HG03139 (cell line): ENCODE measurements at regions not wholly inside any gene's neighbourhood (a gene's known extent, or its start where the extent isn't known, plus 50 kb on each side); places are given as distances from the start of the nearest gene placed in this dataset.
"Not testable (repeated sequence)": the region's sequence is repeated elsewhere in the genome, so short reads cannot be mapped to it uniquely, and the experiment has no call there.

Experiments
- ATAC-seq: cut with Tn5 transposase; IDR thresholded peaks from one replicate; pipeline ENCODE4 v1.9.1; 2021; ENCODE audit not compliant: unreplicated experiment

- no peak for ATAC-seq
Observed at GRCh38 chr4:60814549-60814948, 385.6 kb upstream of the ADGRL3 start.

DNA sequence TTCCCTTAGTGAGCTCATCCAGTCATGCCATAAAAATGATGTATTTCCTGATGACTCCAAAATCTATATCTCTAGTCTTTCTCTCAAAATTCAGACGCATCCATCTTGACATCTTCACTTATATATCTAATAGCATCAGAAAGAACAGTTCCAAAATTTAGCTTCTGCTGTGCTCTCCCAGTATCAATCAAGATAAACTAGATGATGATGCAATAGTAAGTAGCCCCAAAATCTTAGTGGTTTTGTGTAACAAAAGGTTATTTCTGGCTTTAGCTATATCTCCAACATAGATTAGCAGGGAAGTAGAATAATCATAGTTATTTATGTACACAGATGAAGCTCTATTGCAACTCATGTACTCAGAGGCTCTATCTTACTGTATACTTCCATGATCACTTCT, 382.5 kb upstream of the ADGRL3 start:
- ATAC-seq = no peak

DNA sequence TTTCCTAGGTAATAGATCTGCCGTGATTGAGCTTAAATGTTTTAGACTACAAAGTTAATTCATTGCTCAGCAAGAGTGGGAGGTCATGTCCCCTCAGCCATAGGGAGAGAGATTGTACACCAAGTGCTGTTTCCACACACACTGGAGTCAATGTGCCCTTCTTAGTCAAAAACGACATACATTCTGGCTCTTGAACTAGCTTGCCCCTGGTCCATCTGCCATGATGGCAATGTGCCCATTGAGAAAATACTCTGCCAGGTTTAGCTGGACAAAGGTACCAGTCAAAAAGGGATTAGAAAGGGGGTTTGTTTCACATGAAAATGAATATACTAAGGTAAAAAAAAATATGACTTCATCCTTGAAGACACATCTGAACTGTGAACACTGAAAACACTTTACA, 377.1 kb upstream of the ADGRL3 start:
- no peak for ATAC-seq

- no peak for ATAC-seq
Observed at GRCh38 chr4:60840020-60840419, 360.1 kb upstream of the ADGRL3 start.

DNA sequence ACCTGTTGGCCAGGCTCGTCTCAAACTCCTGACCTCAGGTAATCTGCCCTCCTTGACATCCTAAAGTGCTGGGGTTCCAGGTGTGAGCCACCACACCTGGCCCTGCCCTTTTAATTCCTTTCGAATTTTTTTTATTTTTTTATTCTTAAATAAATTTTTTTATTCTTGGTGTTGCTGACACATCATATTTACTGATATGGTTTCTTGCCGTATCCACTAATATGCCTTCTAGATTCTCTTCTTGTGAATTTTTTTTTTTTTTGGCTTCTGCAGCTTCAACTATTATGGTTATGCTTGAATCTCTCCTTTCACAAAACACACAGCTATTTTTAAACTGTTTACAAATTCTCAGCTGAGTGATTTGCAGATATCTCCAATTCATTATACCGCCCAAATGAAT, 353.4 kb upstream of the ADGRL3 start:
- no peak for ATAC-seq

DNA sequence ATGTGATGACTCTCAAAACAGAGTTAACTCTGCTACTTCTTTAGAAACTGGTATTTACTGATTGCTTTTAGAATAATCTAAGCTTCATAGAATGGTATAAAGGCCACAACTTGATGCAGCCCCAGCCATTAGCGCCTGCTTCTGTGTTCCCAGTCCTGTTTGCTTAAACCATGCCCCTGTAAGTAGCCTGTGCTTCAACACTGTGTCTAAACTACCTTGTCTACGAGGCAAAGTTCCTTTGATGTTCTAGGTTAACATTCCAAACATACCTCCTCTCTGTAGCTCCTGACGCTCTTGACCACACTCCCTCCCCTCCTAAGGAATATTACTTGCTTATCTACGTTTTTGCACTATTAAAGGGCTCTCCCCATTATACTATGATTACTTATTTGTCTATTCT, 352.5 kb upstream of the ADGRL3 start:
- ATAC-seq = no peak

GRCh38 chr4:60857130-60857753, 342.9 kb upstream of the ADGRL3 start:
- no peak for ATAC-seq

- ATAC-seq = no peak
Observed at GRCh38 chr4:60863442-60863841, 336.7 kb upstream of the ADGRL3 start.

- ATAC-seq = no peak
Observed at GRCh38 chr4:60865273-60865672, 334.9 kb upstream of the ADGRL3 start.

GRCh38 chr4:60868232-60868960, 331.7 kb upstream of the ADGRL3 start:
- ATAC-seq = no peak

DNA sequence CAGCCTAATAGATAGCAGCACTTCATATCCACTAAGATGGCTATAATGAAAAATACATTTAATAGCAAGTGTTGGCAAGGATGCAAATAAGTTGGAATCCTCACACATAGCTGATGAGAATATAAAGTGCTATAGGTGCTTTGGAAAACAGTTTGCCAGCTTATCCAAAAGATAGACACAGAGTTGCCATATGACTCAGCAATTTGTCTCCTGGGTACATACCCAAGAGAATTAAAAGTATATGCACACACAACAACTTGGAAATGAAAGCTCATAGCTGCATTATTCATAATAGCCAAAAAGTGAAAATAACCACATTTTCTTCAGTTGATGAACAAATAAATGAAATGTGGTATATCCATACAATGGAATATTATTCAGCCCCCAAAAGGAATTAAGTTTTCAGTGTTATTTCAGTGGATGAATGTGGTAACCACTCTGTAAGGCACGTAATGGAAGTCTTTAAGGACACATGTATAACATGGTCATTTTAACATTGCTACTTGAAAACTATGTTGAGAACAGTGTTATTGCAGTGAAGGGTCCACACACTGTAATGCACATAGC, 320.9 kb upstream of the ADGRL3 start:
- no peak for ATAC-seq

GRCh38 chr4:60884587-60884986, 315.5 kb upstream of the ADGRL3 start:
- ATAC-seq = no peak

GRCh38 chr4:60885011-60885410, 315.1 kb upstream of the ADGRL3 start:
- ATAC-seq = no peak

DNA sequence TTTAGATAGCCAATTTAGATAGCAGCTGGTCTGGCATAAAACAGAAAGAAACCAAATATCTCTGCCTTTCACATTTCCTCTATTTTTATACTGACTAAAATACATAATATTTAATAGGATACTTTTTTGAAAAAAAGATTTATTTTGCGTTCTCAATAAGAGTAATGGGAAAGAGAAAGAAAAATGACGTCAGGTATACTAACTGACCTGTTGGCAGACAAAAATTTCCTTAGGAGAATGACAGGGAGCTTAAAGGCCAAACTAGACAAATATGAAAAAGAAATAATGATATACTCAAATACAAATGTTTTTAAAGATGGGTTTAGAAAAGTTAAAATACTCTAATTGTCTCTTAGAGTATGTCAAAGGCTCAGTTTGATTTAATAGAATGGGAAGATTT, 309.4 kb upstream of the ADGRL3 start:
- no peak for ATAC-seq

DNA sequence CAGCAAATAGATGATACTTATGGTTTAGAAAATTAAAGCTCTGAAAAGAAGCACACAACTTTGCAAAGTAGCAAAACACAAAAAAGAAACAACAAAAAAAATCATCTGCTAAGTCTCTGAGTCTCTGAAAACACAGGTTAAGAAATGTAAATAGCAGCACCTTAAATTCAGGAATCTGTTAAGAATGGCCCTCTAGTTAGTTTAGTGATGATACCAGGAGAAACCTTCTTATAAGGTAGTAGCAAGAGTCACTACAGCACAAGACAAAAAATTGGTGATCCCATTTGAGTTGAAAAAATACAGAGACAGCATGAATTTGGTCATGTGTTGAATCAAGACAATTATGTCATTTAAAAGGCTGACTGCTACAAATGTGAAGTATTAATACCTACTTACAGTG, 308.2 kb upstream of the ADGRL3 start:
- no peak for ATAC-seq

GRCh38 chr4:60897415-60897814, 302.7 kb upstream of the ADGRL3 start:
- no peak for ATAC-seq

GRCh38 chr4:60905162-60905561, 295.0 kb upstream of the ADGRL3 start:
- ATAC-seq = no peak

- no peak for ATAC-seq
Observed at GRCh38 chr4:60911127-60911526, 289.0 kb upstream of the ADGRL3 start.

GRCh38 chr4:60913002-60913401, 287.1 kb upstream of the ADGRL3 start:
- no peak for ATAC-seq

DNA sequence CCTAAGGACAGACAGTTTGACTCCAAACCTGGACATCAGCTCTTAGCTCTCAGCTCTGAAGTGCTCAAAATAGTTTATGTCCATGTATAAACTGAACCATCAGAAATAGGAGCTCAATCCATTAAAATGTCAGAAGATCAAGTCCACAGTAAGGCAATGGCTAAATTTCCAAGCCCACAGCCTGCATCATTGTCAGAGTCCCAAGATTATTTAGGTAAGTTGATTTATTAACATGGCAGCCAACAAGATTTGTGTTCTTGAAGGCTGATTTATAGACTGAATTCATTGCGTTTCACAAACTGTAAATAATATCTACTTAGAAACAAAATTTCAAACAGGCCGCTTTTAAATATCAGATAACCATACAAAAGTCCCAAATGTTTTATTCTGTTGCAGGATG, 286.5 kb upstream of the ADGRL3 start:
- no peak for ATAC-seq

DNA sequence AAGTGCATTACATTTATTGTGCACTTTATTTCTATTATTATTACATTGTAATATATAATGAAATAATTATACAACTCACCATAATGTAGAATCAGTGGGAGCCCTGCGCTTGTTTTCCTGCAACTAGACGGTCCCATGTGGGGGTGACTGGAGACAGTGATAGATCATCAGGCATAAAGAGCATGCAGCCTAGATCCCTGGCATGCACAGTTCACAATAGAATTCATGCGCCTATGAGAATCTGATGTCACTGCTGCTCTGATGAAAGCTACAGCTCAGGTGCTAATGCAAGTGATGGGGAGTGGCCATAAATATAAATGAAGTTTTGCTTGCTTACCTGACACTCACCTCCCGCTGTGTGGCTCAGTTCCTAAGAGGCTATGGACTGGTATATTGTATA, 278.4 kb upstream of the ADGRL3 start:
- ATAC-seq = not testable (repeated sequence)

DNA sequence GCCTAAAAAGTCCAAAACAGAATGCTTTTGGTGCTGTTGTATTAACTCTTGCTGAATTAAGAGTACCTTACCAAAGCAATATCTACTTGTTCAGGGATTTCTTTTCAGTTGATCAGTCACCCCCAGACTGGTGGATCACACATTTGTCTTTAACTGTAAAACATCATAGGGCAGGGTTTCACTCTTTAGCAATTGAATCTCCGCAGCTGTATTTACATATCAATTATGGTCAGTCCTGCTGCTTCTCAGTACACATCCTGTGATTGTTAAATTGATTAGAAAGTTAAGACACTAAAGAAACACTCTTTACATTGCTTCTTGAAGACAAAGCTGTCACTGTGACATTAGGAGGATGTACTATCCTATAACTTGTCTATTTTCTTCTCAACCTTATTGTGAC, 277.1 kb upstream of the ADGRL3 start:
- no peak for ATAC-seq

DNA sequence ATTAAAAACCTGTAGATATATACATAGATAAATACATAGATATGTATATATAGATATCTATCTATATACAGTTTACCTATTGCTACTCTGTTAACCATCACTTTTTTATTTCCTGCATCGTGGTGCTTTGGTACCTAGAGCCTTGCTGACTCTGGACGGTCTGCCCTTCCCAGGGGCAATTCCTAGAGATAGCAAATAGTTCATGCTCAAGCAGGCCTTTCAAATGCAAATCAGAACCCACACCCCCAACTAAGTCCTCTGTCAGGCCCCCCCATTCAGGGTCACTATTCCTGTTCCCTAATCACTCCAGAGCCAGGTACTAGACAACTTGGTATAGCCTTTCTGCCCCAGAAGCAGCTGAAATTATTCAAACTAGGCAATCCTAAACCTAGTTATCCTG, 273.5 kb upstream of the ADGRL3 start:
- no peak for ATAC-seq
